GM12878 (cell line): ENCODE measurements at regions not wholly inside any gene's neighbourhood (a gene's known extent, or its start where the extent isn't known, plus 50 kb on each side); places are given as distances from the start of the nearest gene placed in this dataset.

Source experiments
- ATAC-seq: fragments of 200-7000 bp; cut with Tn5 transposase; 3 replicates; pipeline ENCODE4 v1.9.1; 2020; ENCODE audit warnings: mild to moderate bottlenecking, moderate library complexity
- BruUV-seq: library from RNA; stranded (reverse); fragments of 400-500 nt; replicated peaks from 2 replicates; lab custom pipeline; 2021; lab: Mats Ljungman, UMichigan
- CTCF ChIA-PET: fragments of 300-600 bp; sonication (Branson Sonifier 250); formaldehyde crosslinking; extraction: SDS; loops from one replicate; lab custom pipeline; 2021; ENCODE audit warnings: inconsistent platforms; lab: Yijun Ruan, JAX
- POLR2A ChIA-PET: fragments of 350-600 bp; formaldehyde crosslinking; extraction: SDS; loops from one replicate; lab custom pipeline; 2021; ENCODE audit warnings: inconsistent platforms; lab: Charles Lee
- RAD21 ChIA-PET: fragments of 300-600 bp; sonication (Branson Sonifier 250); formaldehyde crosslinking; loops from one replicate; lab custom pipeline; 2023; ENCODE audit warnings: antibody characterized with exemption; ENCODE audit not compliant: unreplicated experiment; lab: Charles Lee
- SMC1A ChIA-PET: fragments of 300-600 bp; sonication (Branson Sonifier 250); formaldehyde crosslinking; loops from one replicate; lab custom pipeline; 2023; ENCODE audit not compliant: unreplicated experiment, uncharacterized antibody; lab: Charles Lee
- DNase-seq: peaks from one replicate; pipeline ENCODE4 v3.0.0-alpha.2; 2011; ENCODE audit warnings: low read depth, low spot score
- FAIRE-seq: peaks from 3 replicates; lab custom pipeline; 2011; peaks lifted over from hg19 to GRCh38; lab: Jason Lieb, UNC
- H2AFZ ChIP-seq: 2 replicates; pipeline ENCODE4 v1.6.0; 2011; ENCODE audit warnings: low read depth, low read length, control low read depth; ENCODE audit not compliant: control insufficient read depth
- H3K27ac ChIP-seq: 2 replicates; pipeline ENCODE4 v1.5.1; 2011; ENCODE audit warnings: control low read depth; ENCODE audit not compliant: control insufficient read depth, insufficient read depth
- H3K27me3 ChIP-seq, 2 experiments: replicated peaks in 1 of 2; 2 replicates each; pipeline versions ENCODE4 v1.6.0 to v1.6.1; 2011; ENCODE audit warnings: low read length in 1 of 2; ENCODE audit not compliant: control insufficient read depth in 2 of 2, insufficient read depth in 2 of 2
- H3K36me3 ChIP-seq, 2 experiments: 2 replicates each; pipeline ENCODE4 v1.5.1; 2011; ENCODE audit warnings: low read length in 1 of 2; ENCODE audit not compliant: control insufficient read depth in 2 of 2, insufficient read depth in 2 of 2
- H3K4me1 ChIP-seq: 2 replicates; pipeline ENCODE4 v1.6.1; 2011; ENCODE audit warnings: mild to moderate bottlenecking, low read length, moderate library complexity, mixed read lengths; ENCODE audit not compliant: control insufficient read depth, insufficient read depth
- H3K4me2 ChIP-seq: 2 replicates; pipeline ENCODE4 v1.6.0; 2011; ENCODE audit warnings: control low read depth; ENCODE audit not compliant: control insufficient read depth, insufficient read depth
- H3K4me3 ChIP-seq: fragments of 200-600 bp; sonication (generic); 2 replicates; pipeline ENCODE4 v1.5.1; 2016
- H3K79me2 ChIP-seq: 2 replicates; pipeline ENCODE4 v1.6.0; 2011; ENCODE audit warnings: low read length; ENCODE audit not compliant: control insufficient read depth, insufficient read depth
- H3K9ac ChIP-seq: 2 replicates; pipeline ENCODE4 v1.8.0; 2011; ENCODE audit warnings: low read length, control low read depth, mixed read lengths; ENCODE audit not compliant: control insufficient read depth, insufficient read depth
- H3K9me3 ChIP-seq: replicated peaks from 3 replicates; pipeline ENCODE4 v1.5.1; 2011; ENCODE audit warnings: mild to moderate bottlenecking, low read length; ENCODE audit not compliant: control insufficient read depth, insufficient read depth
- H4K20me1 ChIP-seq: 2 replicates; pipeline ENCODE4 v1.6.0; 2011; ENCODE audit not compliant: control insufficient read depth, insufficient read depth
- CEBPZ ChIP-seq: fragments of 150-350 bp; IDR thresholded peaks from 2 replicates; pipeline ENCODE4 v1.6.1; 2016; ENCODE audit warnings: low read depth, low read length
- IKZF1 ChIP-seq: fragments of 450-650 bp; conservative IDR thresholded peaks from 2 replicates; pipeline ENCODE4 v1.6.1; 2017; ENCODE audit warnings: antibody characterized with exemption, mild to moderate bottlenecking
- IKZF2 ChIP-seq, 2 experiments: fragments of 450-650 bp; IDR thresholded peaks; 2 replicates each; pipeline ENCODE4 v1.6.1; 2017; ENCODE audit warnings: mild to moderate bottlenecking in 2 of 2, moderate library complexity in 2 of 2
- MEF2B ChIP-seq: fragments of 450-650 bp; IDR thresholded peaks from 2 replicates; pipeline ENCODE4 v1.6.1; 2018; ENCODE audit warnings: mild to moderate bottlenecking, moderate library complexity; ENCODE audit not compliant: partially characterized antibody, poor library complexity, severe bottlenecking
- WGBS: methylation state at CpG from one replicate; pipeline ENCODE4 v1.1.6; 2016; ENCODE audit warnings: low lambda C conversion rate; ENCODE audit not compliant: insufficient replicate concordance, insufficient coverage; ENCODE audit errors: missing lambda C conversion rate; 5-methylcytosine and 5-hydroxymethylcytosine counted together
- in situ Hi-C: fragments of 300-500 bp; cut with MboI; formaldehyde crosslinking; loops from 9 replicates; pipeline ENCODE4 v1.14.3; 2018; ENCODE audit warnings: mixed read lengths
- intact Hi-C: fragments of 100-400 bp; cut with micrococcal nuclease; formaldehyde crosslinking; loops from one replicate; pipeline ENCODE4 v1.14.2; 2022; ENCODE audit not compliant: unreplicated experiment

GRCh38 chr2:149832324-149832723 lies 244.7 kb upstream of the MMADHC start:
- ATAC-seq (no peak), DNase-seq (no peak)
- in situ Hi-C loops = no loop called here
- ChIA-PET CTCF (no interaction called here), RAD21 (no interaction called here), SMC1A (no interaction called here)
- no peak overlapping the region for H3K27ac ChIP-seq
- H3K36me3 ChIP-seq = no peaks in the 10 kb centered on the region
- WGBS = 37% methylated on average over 2 of the region's 2 CpGs
- no peak overlapping the region for H3K4me3 ChIP-seq
- BruUV-seq = no TSS peak
- H2AFZ ChIP-seq = no peak overlapping the region
- no peaks in the 10 kb centered on the region for H3K27me3 ChIP-seq
- no peak for TF ChIP-seq CEBPZ
- no peak for TF ChIP-seq IKZF1
- TF ChIP-seq MEF2B = no peak
- TF ChIP-seq IKZF2 (IDR thresholded peaks at IDR 0.05) = no peak
- TF ChIP-seq, all 136 proteins: peak for 0
- POLR2A ChIA-PET = no interaction called here
- Histone ChIP-seq H4K20me1 (no peaks in the 10 kb centered on the region), H3K9me3 (no peaks in the 10 kb centered on the region), H3K4me2 (no peak overlapping the region), H3K4me1 (no peaks in the 10 kb centered on the region), H3K9ac (no peak overlapping the region), H3K79me2 (no peaks in the 10 kb centered on the region)
- intact Hi-C loops = no loop called here
- no peak for FAIRE-seq
